MG63 (cell line): ENCODE measurements at regions not wholly inside any gene's neighbourhood (a gene's known extent, or its start where the extent isn't known, plus 50 kb on each side); places are given as distances from the start of the nearest gene placed in this dataset.
"Not testable (repeated sequence)": the region's sequence is repeated elsewhere in the genome, so short reads cannot be mapped to it uniquely, and the experiment has no call there.

Experiments
- DNase-seq: peaks from one replicate; pipeline ENCODE4 v3.0.0-alpha.2; 2020
- H3K27me3 ChIP-seq: fragments of 250-450 bp; sonication (Bioruptor Pico); 2 replicates; pipeline ENCODE4 v1.5.1; 2020; ENCODE audit warnings: mild to moderate bottlenecking, moderate library complexity
- H3K36me3 ChIP-seq: fragments of 250-450 bp; sonication (Bioruptor Pico); 2 replicates; pipeline ENCODE4 v1.5.1; 2020; ENCODE audit warnings: mild to moderate bottlenecking, moderate library complexity
- H3K4me3 ChIP-seq: fragments of 250-450 bp; sonication (Bioruptor Pico); 2 replicates; pipeline ENCODE4 v1.5.1; 2020; ENCODE audit warnings: mild to moderate bottlenecking, moderate library complexity
- H3K9me3 ChIP-seq: fragments of 250-450 bp; sonication (Bioruptor Pico); 2 replicates; pipeline ENCODE4 v1.5.1; 2020; ENCODE audit warnings: mild to moderate bottlenecking, moderate library complexity

DNA sequence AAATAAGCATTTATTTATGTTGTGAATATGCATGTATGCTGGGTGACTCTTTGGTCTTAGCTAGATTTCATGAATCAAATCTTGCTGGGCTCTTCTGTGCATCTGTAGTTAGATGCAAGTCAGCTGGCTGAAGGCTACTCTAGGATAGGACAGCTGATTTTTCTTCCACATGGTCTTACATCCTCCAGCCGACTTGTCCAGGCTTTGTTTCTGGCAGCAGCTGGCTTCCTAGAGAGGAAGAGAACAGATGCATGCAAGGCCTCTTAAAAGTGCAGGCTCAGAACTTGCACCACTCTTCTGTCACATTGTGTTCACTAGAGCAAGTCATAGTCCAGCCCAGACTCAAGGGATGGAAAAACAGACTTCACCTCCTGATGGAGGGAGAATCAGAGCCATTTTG, 435.4 kb upstream of the STXBP6 start:
- no peak overlapping the region for H3K4me3 ChIP-seq
- no peaks in the 10 kb centered on the region for H3K27me3 ChIP-seq
- no peaks in the 10 kb centered on the region for H3K36me3 ChIP-seq
- DNase-seq = no peak
- no peaks in the 10 kb centered on the region for H3K9me3 ChIP-seq

DNA sequence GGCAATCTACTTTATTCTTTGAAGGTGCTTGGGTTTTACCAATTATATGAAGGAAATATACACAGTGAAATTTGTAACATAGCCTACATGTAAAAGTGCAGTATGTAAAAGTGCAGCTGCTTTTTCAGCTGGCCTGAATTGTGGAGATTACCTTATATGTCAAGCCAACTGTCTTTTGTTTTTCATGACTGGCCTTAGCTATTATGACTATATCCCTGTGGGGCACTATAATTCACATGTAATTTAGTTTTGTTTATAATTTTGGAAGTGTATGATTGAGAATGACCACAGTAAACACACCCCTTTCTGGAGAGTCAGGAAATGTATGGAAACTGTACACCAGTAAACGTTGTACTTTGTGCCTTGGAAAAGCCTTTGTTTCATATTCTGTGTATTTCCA, 435.0 kb upstream of the STXBP6 start:
- Histone ChIP-seq H3K4me3 (no peak overlapping the region), H3K9me3 (no peaks in the 10 kb centered on the region), H3K27me3 (no peaks in the 10 kb centered on the region), H3K36me3 (no peaks in the 10 kb centered on the region)
- DNase-seq = no peak

GRCh38 chr14:25484235-25484634, 434.3 kb upstream of the STXBP6 start:
- H3K9me3 ChIP-seq = no peaks in the 10 kb centered on the region
- no peak overlapping the region for H3K4me3 ChIP-seq
- DNase-seq = no peak
- H3K27me3 ChIP-seq = no peaks in the 10 kb centered on the region
- no peaks in the 10 kb centered on the region for H3K36me3 ChIP-seq

DNA sequence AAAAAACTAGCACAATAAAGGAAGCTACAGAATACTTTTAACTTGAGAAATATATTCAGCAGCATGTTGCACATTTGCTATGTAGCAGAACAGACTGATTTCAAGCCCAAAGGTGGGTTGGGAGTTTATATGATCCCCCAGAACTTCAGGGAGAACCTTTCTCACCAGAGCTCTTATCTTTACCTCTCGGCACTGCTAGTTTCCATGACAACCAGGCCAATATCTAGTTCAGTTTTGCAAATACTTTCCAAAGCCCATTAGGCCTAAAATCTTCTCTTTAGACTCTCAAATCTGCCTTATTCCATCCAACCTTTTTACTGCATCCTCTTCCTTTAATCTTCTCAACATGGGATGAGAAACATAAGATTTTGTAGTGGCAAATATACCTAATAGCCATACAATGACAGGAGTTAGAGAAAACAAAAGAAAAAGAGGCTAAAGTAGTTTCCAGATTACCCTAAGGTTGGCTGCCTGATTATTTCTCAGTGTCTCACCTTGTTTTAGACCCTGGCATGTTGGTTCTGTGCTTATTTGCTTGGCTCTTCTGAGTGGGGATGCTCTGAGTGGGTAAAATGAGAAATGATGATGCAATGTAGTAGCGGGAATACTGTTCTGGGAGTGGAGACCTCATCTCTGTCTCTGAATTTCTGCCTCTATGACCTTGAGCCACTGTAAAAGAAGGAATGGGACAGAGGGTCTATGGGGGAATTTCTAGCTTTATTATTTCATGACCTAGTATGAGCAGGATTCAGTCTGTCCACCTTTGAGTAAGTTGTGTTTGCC, 427.6 kb upstream of the STXBP6 start:
- no peaks in the 10 kb centered on the region for H3K36me3 ChIP-seq
- H3K27me3 ChIP-seq = no peaks in the 10 kb centered on the region
- no peak for DNase-seq
- no peak overlapping the region for H3K4me3 ChIP-seq
- no peaks in the 10 kb centered on the region for H3K9me3 ChIP-seq

DNA sequence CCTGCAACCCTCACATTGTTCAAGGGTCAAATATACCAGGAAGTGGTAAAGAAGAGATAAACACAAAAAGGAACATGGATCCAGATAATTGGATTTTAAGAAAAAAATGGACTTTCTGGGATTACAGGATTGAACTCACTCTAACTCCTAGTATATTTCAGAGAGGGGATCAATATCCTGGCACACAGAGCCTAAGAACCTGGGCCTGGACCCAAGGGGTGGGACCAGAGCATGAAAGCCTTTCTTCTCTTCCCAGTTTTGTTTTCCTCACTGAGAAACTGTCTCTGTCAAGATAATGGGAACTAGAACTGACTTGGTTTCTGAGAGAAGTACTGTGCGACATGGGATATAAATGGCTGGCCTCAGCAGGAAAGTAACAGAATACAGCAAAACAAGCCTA, 422.8 kb upstream of the STXBP6 start:
- Histone ChIP-seq H3K27me3 (no peaks in the 10 kb centered on the region), H3K9me3 (no peaks in the 10 kb centered on the region), H3K4me3 (no peak overlapping the region), H3K36me3 (no peaks in the 10 kb centered on the region)
- DNase-seq = no peak

- Histone ChIP-seq H3K9me3 (no peaks in the 10 kb centered on the region), H3K36me3 (no peaks in the 10 kb centered on the region), H3K4me3 (no peak overlapping the region), H3K27me3 (no peaks in the 10 kb centered on the region)
- DNase-seq = no peak
Measured at GRCh38 chr14:25464772-25465171, 414.8 kb upstream of the STXBP6 start.

DNA sequence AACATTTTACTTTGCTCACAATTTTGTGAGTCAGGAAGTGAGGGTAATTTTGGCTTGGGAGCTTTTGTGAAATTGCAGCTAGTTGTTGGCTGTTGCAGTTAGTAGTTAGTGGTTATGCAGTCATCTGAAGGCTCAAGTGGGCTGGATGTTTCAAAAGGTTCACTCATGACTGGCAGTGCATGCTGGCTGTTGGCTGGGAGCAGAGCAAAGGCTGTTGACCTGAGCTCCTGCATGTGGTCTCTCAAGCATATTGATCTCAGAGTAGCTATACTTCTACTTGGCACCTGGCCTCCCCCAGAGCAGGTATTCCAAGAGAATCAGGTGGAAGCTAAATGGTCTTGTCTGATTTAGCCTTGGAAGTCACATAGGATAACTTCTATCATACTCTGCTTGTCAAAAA, 414.1 kb upstream of the STXBP6 start:
- H3K27me3 ChIP-seq = no peaks in the 10 kb centered on the region
- H3K9me3 ChIP-seq = no peaks in the 10 kb centered on the region
- no peak for DNase-seq
- H3K36me3 ChIP-seq = no peaks in the 10 kb centered on the region
- H3K4me3 ChIP-seq = no peak overlapping the region

DNA sequence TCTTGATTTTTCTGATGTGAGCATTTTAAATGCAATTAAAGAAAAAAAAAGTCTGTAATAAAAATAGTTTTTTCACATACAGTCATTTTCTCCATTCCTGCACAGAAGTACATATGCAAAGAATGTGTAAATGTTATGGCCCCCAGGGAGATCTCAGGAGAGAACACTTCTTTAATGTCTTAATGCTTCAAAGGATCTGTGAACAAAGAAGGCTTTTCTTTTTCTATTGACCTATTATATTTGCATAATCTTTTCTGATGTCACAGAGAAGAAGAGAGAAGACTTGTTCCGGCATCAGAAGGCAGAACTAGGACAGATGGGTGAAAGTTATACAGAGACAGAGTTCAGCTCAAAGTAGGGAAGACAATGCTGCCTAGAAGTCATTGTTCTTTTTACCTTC, 413.5 kb upstream of the STXBP6 start:
- H3K4me3 ChIP-seq = no peak overlapping the region
- H3K36me3 ChIP-seq = no peaks in the 10 kb centered on the region
- H3K9me3 ChIP-seq = no peaks in the 10 kb centered on the region
- H3K27me3 ChIP-seq = no peaks in the 10 kb centered on the region
- DNase-seq = no peak

GRCh38 chr14:25461780-25462179, 411.8 kb upstream of the STXBP6 start:
- no peaks in the 10 kb centered on the region for H3K27me3 ChIP-seq
- H3K9me3 ChIP-seq = no peaks in the 10 kb centered on the region
- H3K36me3 ChIP-seq = no peaks in the 10 kb centered on the region
- H3K4me3 ChIP-seq = no peak overlapping the region
- no peak for DNase-seq

DNA sequence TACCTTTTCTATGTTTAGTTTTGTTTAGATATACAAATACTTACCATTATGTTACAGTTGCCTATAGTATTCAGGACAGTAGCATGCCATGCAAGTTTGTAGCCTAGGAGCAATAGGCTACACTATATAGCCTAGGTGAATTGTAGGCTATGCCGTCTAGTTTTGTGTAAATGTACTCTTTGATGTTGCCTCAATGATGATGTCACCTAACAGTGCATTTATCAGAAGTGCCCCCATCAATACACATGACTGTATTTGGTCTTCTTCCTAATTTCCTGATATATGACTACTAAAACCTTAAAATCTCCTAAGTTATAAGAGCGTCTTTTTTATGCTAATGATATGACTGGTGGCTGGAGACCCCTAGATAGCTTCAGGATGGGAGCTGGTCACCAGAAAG, 394.4 kb upstream of the STXBP6 start:
- no peaks in the 10 kb centered on the region for H3K9me3 ChIP-seq
- H3K4me3 ChIP-seq = no peak overlapping the region
- H3K36me3 ChIP-seq = no peaks in the 10 kb centered on the region
- no peak for DNase-seq
- H3K27me3 ChIP-seq = no peaks in the 10 kb centered on the region

DNA sequence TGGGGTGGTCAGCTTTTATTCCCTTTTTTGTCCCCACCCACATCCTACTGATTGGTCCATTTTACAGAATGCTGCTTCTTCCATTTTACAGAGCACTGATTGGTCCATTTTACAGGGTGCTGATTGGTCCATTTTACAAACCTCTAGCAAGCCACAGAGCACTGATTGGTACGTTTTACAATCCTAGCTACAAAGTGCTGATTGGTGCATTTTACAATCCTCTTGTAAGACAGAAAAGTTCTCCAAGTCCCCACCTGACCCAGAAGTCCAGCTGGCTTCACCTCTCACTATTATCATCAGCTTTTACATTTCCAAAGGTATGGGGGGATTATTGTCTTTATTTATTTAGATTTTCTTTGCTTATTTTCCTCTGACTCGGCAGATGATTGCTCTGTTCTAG, 390.4 kb upstream of the STXBP6 start:
- H3K9me3 ChIP-seq, DNase-seq, H3K4me3 ChIP-seq, H3K36me3 ChIP-seq, H3K27me3 ChIP-seq: not testable (repeated sequence)

DNA sequence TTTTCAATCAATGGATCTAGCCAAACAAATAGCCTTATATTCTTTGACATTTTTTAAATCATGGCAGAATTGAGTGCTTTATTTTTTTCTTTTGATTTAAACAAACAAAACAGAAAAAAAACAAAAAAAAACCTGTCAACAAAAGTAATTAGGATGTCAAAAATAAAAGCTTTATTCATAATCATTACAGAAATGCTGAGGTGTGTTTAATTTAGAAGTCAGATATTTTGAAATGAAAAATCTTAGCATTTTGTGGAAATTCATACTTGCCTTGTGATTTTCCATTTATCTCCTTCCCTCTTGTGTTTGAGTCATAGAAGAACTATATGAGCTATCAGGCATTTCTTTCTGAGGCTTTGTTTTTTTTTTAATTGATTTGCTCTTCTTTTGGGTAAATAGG, 387.0 kb upstream of the STXBP6 start:
- no peaks in the 10 kb centered on the region for H3K27me3 ChIP-seq
- DNase-seq = no peak
- no peak overlapping the region for H3K4me3 ChIP-seq
- no peaks in the 10 kb centered on the region for H3K9me3 ChIP-seq
- H3K36me3 ChIP-seq = no peaks in the 10 kb centered on the region

- DNase-seq = no peak
- Histone ChIP-seq H3K9me3 (no peaks in the 10 kb centered on the region), H3K27me3 (no peaks in the 10 kb centered on the region), H3K36me3 (no peaks in the 10 kb centered on the region), H3K4me3 (no peak overlapping the region)
Measured at GRCh38 chr14:25436288-25436875, 386.4 kb upstream of the STXBP6 start.

DNA sequence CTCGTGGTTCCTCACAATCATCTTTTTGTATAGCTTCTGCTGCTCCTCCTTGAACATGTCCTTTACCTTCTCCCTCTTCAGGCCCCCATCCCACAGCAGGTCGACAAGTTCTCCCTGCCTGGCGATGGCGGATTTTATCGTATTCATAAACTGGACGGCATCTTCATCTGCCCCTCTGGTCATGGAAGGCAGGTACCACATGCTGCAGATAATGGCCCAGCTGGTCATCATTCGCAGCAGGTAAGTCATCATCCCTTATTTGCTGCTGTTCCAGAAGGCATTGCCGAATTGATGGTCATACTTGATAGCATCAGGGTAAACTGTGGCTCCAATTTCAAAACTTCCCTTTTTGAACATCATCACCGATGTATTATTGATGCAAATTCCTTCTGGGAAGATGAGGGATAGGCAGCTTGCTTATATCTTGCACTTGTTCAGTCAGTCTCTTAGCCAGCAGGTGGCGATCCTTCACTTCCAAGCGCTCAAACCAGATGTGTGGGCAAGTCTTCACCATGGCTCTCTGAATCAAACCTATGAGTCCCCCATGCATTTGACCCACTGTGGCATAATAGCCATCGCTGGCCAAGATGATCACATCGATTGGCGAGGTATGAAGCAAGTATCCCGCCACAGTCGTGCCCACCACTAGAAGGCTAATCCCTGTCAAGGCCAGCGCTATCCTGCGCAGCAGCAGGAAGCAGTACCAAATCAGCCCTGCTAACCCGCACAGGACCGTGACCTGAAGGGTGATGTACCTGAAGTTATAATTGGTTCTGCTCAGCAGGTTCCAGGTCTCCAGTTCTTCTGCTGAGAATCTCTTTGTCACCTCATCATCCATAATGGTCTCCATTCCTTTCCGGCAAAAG, 381.5 kb upstream of the STXBP6 start:
- Histone ChIP-seq H3K36me3 (no peaks in the 10 kb centered on the region), H3K27me3 (no peaks in the 10 kb centered on the region), H3K9me3 (no peaks in the 10 kb centered on the region), H3K4me3 (no peak overlapping the region)
- DNase-seq = no peak

DNA sequence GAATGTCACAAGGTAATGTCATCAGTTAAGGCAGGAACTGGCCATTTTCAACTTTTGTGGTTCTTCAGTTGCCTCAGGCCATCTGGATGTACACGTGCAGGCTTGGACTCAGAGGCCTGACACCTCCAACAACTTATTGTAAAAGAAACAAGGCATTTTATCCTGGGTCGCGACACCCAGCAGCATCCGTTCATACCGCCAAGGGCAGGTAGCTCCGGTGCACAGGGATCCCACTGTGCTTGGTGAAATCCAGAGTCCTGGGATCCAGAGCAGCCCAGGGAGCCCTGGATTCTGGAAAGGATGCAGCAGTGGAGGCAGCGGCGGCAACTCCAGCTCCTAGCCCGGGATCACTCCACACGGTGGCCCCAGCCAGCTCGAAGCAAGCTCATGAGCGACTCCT, 380.9 kb upstream of the STXBP6 start:
- no peak for DNase-seq
- Histone ChIP-seq H3K27me3 (no peaks in the 10 kb centered on the region), H3K9me3 (no peaks in the 10 kb centered on the region), H3K36me3 (no peaks in the 10 kb centered on the region), H3K4me3 (no peak overlapping the region)

DNA sequence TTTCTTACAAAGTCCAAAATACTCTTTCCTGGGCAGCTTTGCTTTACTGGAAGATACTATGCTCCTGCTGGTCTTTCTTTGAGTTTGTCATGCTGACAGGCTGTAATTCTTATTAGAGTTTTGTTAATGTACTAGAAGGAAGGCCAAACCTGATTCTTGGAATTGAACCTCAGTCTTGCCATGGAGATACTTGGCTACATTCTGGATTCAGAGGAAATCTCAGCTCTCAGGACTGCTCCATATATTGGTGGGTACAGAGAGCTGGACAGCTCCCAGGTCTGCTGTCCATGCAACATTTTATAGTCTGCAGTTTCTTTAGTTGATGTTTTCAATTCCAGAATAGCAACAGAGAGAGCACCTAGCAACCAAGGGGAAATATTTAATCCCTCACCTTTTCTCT, 363.1 kb upstream of the STXBP6 start:
- no peaks in the 10 kb centered on the region for H3K36me3 ChIP-seq
- no peaks in the 10 kb centered on the region for H3K9me3 ChIP-seq
- DNase-seq = no peak
- H3K27me3 ChIP-seq = no peaks in the 10 kb centered on the region
- H3K4me3 ChIP-seq = no peak overlapping the region

DNA sequence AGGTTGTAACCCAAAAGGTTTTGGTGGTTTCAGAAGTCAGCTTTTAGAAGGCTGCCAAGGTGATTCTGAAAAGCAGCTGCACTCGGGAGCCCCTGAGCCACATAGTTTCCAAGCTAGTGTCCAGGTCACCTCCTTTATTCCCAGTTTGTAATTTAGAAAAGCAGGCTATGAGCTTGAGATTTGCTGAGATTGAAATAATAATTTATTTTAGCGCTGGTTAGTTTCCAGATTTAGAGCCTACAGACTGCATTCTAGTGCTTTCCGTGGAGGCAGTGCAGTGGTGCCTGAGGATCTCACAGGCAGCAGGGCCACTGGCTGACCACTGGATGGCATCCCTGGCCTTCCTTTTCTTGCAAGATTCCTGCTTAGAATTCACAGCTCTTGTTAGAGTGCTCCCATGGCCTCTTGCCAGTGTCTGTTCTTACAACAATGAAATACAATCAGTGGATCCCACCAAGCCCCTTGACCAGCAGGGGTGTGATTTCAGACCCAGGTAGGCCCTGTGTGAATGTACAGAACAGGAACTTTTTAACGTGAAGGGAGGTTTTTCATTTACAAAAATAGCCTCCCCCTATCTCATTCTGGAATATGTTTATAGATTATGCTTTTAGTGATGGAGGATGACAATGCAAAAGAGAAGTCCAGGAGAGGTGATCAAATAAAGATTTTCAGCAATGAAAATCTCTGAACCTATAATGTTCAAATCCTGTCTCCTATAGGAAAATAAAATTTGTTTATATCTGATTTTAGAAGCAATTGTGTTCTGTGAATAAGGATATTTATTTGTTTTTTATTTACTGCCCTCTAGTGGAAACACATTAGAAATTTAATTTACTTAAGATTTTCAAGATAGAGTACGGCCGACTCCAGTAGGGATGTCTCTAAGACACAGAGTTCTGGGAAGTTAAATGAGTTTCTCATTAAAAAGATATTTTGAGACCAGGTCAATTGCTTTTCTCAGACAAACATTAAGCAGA, 362.1 kb upstream of the STXBP6 start:
- Histone ChIP-seq H3K27me3 (no peaks in the 10 kb centered on the region), H3K36me3 (no peaks in the 10 kb centered on the region), H3K4me3 (no peak overlapping the region), H3K9me3 (no peaks in the 10 kb centered on the region)
- no peak for DNase-seq
